WTC11 (cell line): ENCODE measurements at regions not wholly inside any gene's neighbourhood (a gene's known extent, or its start where the extent isn't known, plus 50 kb on each side); places are given as distances from the start of the nearest gene placed in this dataset.

Source experiments
- ATF2 ChIP-seq: sonication (generic); formaldehyde crosslinking; IDR thresholded peaks from 2 replicates; pipeline ENCODE4 v1.8.1; 2022; ENCODE audit warnings: low read depth, missing genetic modification reagents, borderline replicate concordance
- E2F4 ChIP-seq: sonication (generic); formaldehyde crosslinking; IDR thresholded peaks from 2 replicates; pipeline ENCODE4 v1.8.1; 2022; ENCODE audit warnings: low read depth, mild to moderate bottlenecking, moderate library complexity, missing genetic modification reagents, borderline replicate concordance
- HMGXB4 ChIP-seq: sonication (generic); formaldehyde crosslinking; IDR thresholded peaks from 2 replicates; pipeline ENCODE4 v1.8.1; 2023; ENCODE audit warnings: mild to moderate bottlenecking, moderate library complexity, missing genetic modification reagents
- JUN ChIP-seq: sonication (generic); formaldehyde crosslinking; IDR thresholded peaks from 2 replicates; pipeline ENCODE4 v1.8.0; 2023; ENCODE audit warnings: mild to moderate bottlenecking, missing genetic modification reagents
- ZNF232 ChIP-seq: sonication (generic); formaldehyde crosslinking; IDR thresholded peaks from 2 replicates; pipeline ENCODE4 v1.8.0; 2022; ENCODE audit warnings: mild to moderate bottlenecking, missing genetic modification reagents
- ZNF263 ChIP-seq: sonication (generic); formaldehyde crosslinking; IDR thresholded peaks from 2 replicates; pipeline ENCODE4 v1.8.1; 2022; ENCODE audit warnings: low read depth, mild to moderate bottlenecking, moderate library complexity, missing genetic modification reagents
- TF ChIP-seq, protein P1 (sequence below): sonication (generic); formaldehyde crosslinking; IDR thresholded peaks from 2 replicates; pipeline ENCODE4 v1.8.0; 2023; ENCODE audit warnings: mild to moderate bottlenecking, missing genetic modification reagents
- TF ChIP-seq, protein P2 (sequence below): fragments of 200-600 bp; IDR thresholded peaks from 2 replicates; pipeline ENCODE4 v1.8.0; 2022; ENCODE audit warnings: antibody characterized with exemption
- TF ChIP-seq, protein P3 (sequence below): sonication (generic); formaldehyde crosslinking; IDR thresholded peaks from 2 replicates; pipeline ENCODE4 v1.8.0; 2022; ENCODE audit warnings: mild to moderate bottlenecking, missing genetic modification reagents

- TF ChIP-seq, protein P1, sequence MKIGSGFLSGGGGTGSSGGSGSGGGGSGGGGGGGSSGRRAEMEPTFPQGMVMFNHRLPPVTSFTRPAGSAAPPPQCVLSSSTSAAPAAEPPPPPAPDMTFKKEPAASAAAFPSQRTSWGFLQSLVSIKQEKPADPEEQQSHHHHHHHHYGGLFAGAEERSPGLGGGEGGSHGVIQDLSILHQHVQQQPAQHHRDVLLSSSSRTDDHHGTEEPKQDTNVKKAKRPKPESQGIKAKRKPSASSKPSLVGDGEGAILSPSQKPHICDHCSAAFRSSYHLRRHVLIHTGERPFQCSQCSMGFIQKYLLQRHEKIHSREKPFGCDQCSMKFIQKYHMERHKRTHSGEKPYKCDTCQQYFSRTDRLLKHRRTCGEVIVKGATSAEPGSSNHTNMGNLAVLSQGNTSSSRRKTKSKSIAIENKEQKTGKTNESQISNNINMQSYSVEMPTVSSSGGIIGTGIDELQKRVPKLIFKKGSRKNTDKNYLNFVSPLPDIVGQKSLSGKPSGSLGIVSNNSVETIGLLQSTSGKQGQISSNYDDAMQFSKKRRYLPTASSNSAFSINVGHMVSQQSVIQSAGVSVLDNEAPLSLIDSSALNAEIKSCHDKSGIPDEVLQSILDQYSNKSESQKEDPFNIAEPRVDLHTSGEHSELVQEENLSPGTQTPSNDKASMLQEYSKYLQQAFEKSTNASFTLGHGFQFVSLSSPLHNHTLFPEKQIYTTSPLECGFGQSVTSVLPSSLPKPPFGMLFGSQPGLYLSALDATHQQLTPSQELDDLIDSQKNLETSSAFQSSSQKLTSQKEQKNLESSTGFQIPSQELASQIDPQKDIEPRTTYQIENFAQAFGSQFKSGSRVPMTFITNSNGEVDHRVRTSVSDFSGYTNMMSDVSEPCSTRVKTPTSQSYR (CRISPR knock-in tag) = no peak
- no peak for TF ChIP-seq ATF2 (CRISPR knock-in tag)
- no peak for TF ChIP-seq JUN (CRISPR knock-in tag)
- no peak for TF ChIP-seq E2F4
- TF ChIP-seq, protein P2, sequence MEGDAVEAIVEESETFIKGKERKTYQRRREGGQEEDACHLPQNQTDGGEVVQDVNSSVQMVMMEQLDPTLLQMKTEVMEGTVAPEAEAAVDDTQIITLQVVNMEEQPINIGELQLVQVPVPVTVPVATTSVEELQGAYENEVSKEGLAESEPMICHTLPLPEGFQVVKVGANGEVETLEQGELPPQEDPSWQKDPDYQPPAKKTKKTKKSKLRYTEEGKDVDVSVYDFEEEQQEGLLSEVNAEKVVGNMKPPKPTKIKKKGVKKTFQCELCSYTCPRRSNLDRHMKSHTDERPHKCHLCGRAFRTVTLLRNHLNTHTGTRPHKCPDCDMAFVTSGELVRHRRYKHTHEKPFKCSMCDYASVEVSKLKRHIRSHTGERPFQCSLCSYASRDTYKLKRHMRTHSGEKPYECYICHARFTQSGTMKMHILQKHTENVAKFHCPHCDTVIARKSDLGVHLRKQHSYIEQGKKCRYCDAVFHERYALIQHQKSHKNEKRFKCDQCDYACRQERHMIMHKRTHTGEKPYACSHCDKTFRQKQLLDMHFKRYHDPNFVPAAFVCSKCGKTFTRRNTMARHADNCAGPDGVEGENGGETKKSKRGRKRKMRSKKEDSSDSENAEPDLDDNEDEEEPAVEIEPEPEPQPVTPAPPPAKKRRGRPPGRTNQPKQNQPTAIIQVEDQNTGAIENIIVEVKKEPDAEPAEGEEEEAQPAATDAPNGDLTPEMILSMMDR = no peak
- no peak for TF ChIP-seq ZNF263 (CRISPR knock-in tag)
- no peak for TF ChIP-seq HMGXB4 (CRISPR knock-in tag)
- no peak for TF ChIP-seq ZNF232 (CRISPR knock-in tag)
- TF ChIP-seq, protein P3, sequence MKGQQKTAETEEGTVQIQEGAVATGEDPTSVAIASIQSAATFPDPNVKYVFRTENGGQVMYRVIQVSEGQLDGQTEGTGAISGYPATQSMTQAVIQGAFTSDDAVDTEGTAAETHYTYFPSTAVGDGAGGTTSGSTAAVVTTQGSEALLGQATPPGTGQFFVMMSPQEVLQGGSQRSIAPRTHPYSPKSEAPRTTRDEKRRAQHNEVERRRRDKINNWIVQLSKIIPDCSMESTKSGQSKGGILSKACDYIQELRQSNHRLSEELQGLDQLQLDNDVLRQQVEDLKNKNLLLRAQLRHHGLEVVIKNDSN (CRISPR knock-in tag) = no peak
These were observed 170.8 kb downstream of the S1PR1 start for GRCh38 chr1:101407505-101408211.
